Endothelial cell of umbilical vein (primary cell): ENCODE measurements at regions not wholly inside any gene's neighbourhood (a gene's known extent, or its start where the extent isn't known, plus 50 kb on each side); places are given as distances from the start of the nearest gene placed in this dataset.

Experiments used
- BruUV-seq: library from RNA; stranded (reverse); fragments of 400-500 nt; replicated peaks from 2 replicates; lab custom pipeline; 2021; lab: Mats Ljungman, UMichigan
- CTCF ChIA-PET: fragments of 300-600, 350-600 bp; sonication (Branson Sonifier 250); formaldehyde crosslinking; loops from one replicate; lab custom pipeline; 2021; ENCODE audit warnings: antibody characterized with exemption, inconsistent platforms; lab: Charles Lee
- POLR2A ChIA-PET: fragments of 300-600, 350-600 bp; sonication (Branson Sonifier 250); formaldehyde crosslinking; loops from one replicate; lab custom pipeline; 2021; ENCODE audit warnings: antibody characterized with exemption, inconsistent platforms; lab: Charles Lee
- DNase-seq: peaks from one replicate; pipeline ENCODE4 v3.0.0-alpha.2; 2011; ENCODE audit warnings: low read depth, low spot score
- FAIRE-seq: peaks from 2 replicates; lab custom pipeline; 2011; peaks lifted over from hg19 to GRCh38; lab: Jason Lieb, UNC
- H2AFZ ChIP-seq: 2 replicates; pipeline ENCODE4 v1.6.0; 2012; ENCODE audit warnings: low read depth, low read length, control low read depth, inconsistent platforms
- H3K27ac ChIP-seq: 2 replicates; pipeline ENCODE4 v1.5.1; 2011; ENCODE audit warnings: low read depth, mild to moderate bottlenecking, control low read depth, low read length, moderate library complexity; ENCODE audit not compliant: insufficient read depth
- H3K27me3 ChIP-seq, 2 experiments: 2 replicates each; pipeline versions ENCODE4 v1.6.0 to v1.6.1; 2011; ENCODE audit warnings: low read length in 2 of 2, mixed read lengths in 1 of 2; ENCODE audit not compliant: control insufficient read depth in 2 of 2, insufficient read depth in 2 of 2
- H3K36me3 ChIP-seq, 2 experiments: 2 replicates in 1 of 2; 3 replicates in 1 of 2; pipeline ENCODE4 v1.5.1; 2011; ENCODE audit warnings: low read length in 2 of 2, mild to moderate bottlenecking in 1 of 2, moderate library complexity in 1 of 2; ENCODE audit not compliant: control insufficient read depth in 2 of 2, insufficient read depth in 2 of 2; ENCODE audit errors: extremely low read depth in 1 of 2
- H3K4me1 ChIP-seq: 3 replicates; pipeline ENCODE4 v1.5.1; 2011; ENCODE audit warnings: mild to moderate bottlenecking, low read length; ENCODE audit not compliant: control insufficient read depth, insufficient read depth; ENCODE audit errors: extremely low read depth
- H3K4me2 ChIP-seq: 2 replicates; pipeline ENCODE4 v1.6.1; 2011; ENCODE audit warnings: low read length, control low read depth, mixed read lengths; ENCODE audit not compliant: insufficient read depth
- H3K4me3 ChIP-seq, 3 experiments: fragments of 200-600 bp in 1 of 3; sonication (generic), shearing (Covaris generic) in 1 of 3; replicated peaks in 1 of 3; 2 replicates each; pipeline ENCODE4 v1.5.1; 2011 to 2016; ENCODE audit warnings: control low read depth in 3 of 3, low read length in 3 of 3, mild to moderate bottlenecking in 2 of 3, inconsistent platforms in 1 of 3, low read depth in 1 of 3, moderate library complexity in 1 of 3; ENCODE audit not compliant: insufficient read depth in 1 of 3
- H3K79me2 ChIP-seq: 2 replicates; pipeline ENCODE4 v1.6.0; 2012; ENCODE audit warnings: low read length, inconsistent platforms; ENCODE audit not compliant: control insufficient read depth, insufficient read depth
- H3K9ac ChIP-seq: replicated peaks from 2 replicates; pipeline ENCODE3; 2011; ENCODE audit warnings: low read length, control low read depth; ENCODE audit not compliant: insufficient read depth; ENCODE audit errors: extremely low read depth
- H3K9me1 ChIP-seq: replicated peaks from 3 replicates; pipeline ENCODE4 v1.6.0; 2011; ENCODE audit warnings: mild to moderate bottlenecking, low read length; ENCODE audit not compliant: control insufficient read depth, insufficient read depth; ENCODE audit errors: extremely low read depth
- H3K9me3 ChIP-seq: replicated peaks from 2 replicates; pipeline ENCODE4 v1.5.1; 2012; ENCODE audit warnings: low read length, inconsistent platforms; ENCODE audit not compliant: control insufficient read depth, insufficient read depth
- H4K20me1 ChIP-seq: replicated peaks from 2 replicates; pipeline ENCODE3; 2011; ENCODE audit warnings: mild to moderate bottlenecking, low read length; ENCODE audit not compliant: control insufficient read depth, insufficient read depth; ENCODE audit errors: extremely low read depth
- CTCF ChIP-seq, 2 donors: IDR thresholded peaks; 1 replicate in 1 of 2; 2 replicates in 1 of 2; pipeline ENCODE4 v1.5.1; 2011; ENCODE audit warnings: low read length in 2 of 2, mild to moderate bottlenecking in 2 of 2, moderate library complexity in 2 of 2, control low read depth in 1 of 2, inconsistent platforms in 1 of 2, low read depth in 1 of 2; ENCODE audit not compliant: insufficient read depth in 1 of 2; ENCODE audit errors: extremely low read depth in 1 of 2
- POLR2A ChIP-seq: IDR thresholded peaks from 2 replicates; pipeline ENCODE4 v1.6.1; 2012; ENCODE audit warnings: low read depth, mild to moderate bottlenecking, control low read depth, low read length
- dilution Hi-C: fragments of 300-500 bp; cut with MboI; formaldehyde crosslinking; loops from one replicate; pipeline ENCODE4 v1.15.0; 2019; ENCODE audit warnings: low sequenced_read_pairs; ENCODE audit not compliant: extremely low pct_ligation_motif_present
- intact Hi-C: fragments of 100-400 bp; cut with micrococcal nuclease; formaldehyde crosslinking; loops from one replicate; pipeline ENCODE4 v1.10.0; 2022

- H3K9me1 ChIP-seq: no peaks in the 10 kb centered on the region
- no peak overlapping the region for H3K9ac ChIP-seq
- no peak overlapping the region for H3K4me3 ChIP-seq
- no peaks in the 10 kb centered on the region for H3K36me3 ChIP-seq
- no peaks in the 10 kb centered on the region for H3K79me2 ChIP-seq
- H3K4me1 ChIP-seq: no peaks in the 10 kb centered on the region
- H3K9me3 ChIP-seq: no peaks in the 10 kb centered on the region
- CTCF ChIA-PET: no interaction called here
- H3K4me2 ChIP-seq: no peak overlapping the region
- no peaks in the 10 kb centered on the region for H4K20me1 ChIP-seq
- no peak overlapping the region for H2AFZ ChIP-seq
- FAIRE-seq (no peak), DNase-seq (no peak)
- dilution Hi-C loops: no loop called here
- no TSS peak for BruUV-seq
- no peak overlapping the region for H3K27ac ChIP-seq
- TF ChIP-seq POLR2A (no peak), CTCF (IDR thresholded peaks at IDR 0.05; ENCODE audit: extremely low read depth in 1 of 2, insufficient read depth in 1 of 2, low read depth in 1 of 2, low read length in 2 of 2) (no peak)
- H3K27me3 ChIP-seq: no peaks in the 10 kb centered on the region
- intact Hi-C loops: no loop called here
- POLR2A ChIA-PET: no interaction called here
These were observed 53.2 kb upstream of the KMT2C start for GRCh38 chr7:152489044-152489443.

GRCh38 chr7:152486968-152487367, 51.2 kb upstream of the KMT2C start:
- dilution Hi-C loops (no loop called here), intact Hi-C loops (no loop called here)
- H3K9me1 ChIP-seq: no peaks in the 10 kb centered on the region
- H3K9ac ChIP-seq: no peak overlapping the region
- H3K4me3 ChIP-seq: no peak overlapping the region
- no peaks in the 10 kb centered on the region for H3K79me2 ChIP-seq
- no peaks in the 10 kb centered on the region for H4K20me1 ChIP-seq
- no TSS peak for BruUV-seq
- H3K9me3 ChIP-seq: no peaks in the 10 kb centered on the region
- no peaks in the 10 kb centered on the region for H3K36me3 ChIP-seq
- DNase-seq (no peak), FAIRE-seq (no peak)
- H2AFZ ChIP-seq: no peak overlapping the region
- H3K4me1 ChIP-seq: no peaks in the 10 kb centered on the region
- TF ChIP-seq POLR2A: no peak
- H3K27ac ChIP-seq: no peak overlapping the region
- no peak overlapping the region for H3K4me2 ChIP-seq
- H3K27me3 ChIP-seq: no peaks in the 10 kb centered on the region
- CTCF ChIA-PET: interaction anchor here (1.2 kb wide), 1 partner anchor 11 kb away, joined by 3 read pairs; no protein-coding TSS in a partner anchor
- POLR2A ChIA-PET: interaction anchor here (0.6 kb wide), 1 partner anchor 112 kb away, joined by 4 read pairs; no protein-coding TSS in a partner anchor
